GM18909 (cell line): ENCODE measurements at regions not wholly inside any gene's neighbourhood (a gene's known extent, or its start where the extent isn't known, plus 50 kb on each side); places are given as distances from the start of the nearest gene placed in this dataset.
"Not testable (repeated sequence)": the region's sequence is repeated elsewhere in the genome, so short reads cannot be mapped to it uniquely, and the experiment has no call there.

Source experiments
- ATAC-seq: cut with Tn5 transposase; IDR thresholded peaks from one replicate; pipeline ENCODE4 v1.9.1; 2021; ENCODE audit warnings: mild to moderate bottlenecking; ENCODE audit not compliant: unreplicated experiment, poor library complexity

DNA sequence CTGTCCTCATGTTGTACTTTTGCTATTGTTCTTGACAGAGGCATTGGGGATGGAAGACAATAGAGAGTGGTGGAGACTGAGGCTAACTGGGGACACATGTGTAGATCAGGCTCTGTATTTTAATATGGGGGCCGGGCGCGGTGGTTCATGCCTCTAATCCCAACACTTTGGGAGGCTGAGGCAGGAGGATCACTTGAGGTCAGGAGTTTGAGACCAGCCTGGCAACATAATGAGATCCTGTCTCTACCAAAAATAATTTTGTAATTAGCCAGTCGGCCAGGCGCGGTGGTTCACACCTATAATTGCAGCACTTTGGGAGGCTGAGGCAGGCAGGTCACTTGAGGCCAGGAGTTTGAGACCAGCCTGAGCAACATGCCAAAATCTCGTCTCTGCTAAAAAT is 72.5 kb upstream of the FOXK1 start:
- ATAC-seq, result not testable (repeated sequence)

DNA sequence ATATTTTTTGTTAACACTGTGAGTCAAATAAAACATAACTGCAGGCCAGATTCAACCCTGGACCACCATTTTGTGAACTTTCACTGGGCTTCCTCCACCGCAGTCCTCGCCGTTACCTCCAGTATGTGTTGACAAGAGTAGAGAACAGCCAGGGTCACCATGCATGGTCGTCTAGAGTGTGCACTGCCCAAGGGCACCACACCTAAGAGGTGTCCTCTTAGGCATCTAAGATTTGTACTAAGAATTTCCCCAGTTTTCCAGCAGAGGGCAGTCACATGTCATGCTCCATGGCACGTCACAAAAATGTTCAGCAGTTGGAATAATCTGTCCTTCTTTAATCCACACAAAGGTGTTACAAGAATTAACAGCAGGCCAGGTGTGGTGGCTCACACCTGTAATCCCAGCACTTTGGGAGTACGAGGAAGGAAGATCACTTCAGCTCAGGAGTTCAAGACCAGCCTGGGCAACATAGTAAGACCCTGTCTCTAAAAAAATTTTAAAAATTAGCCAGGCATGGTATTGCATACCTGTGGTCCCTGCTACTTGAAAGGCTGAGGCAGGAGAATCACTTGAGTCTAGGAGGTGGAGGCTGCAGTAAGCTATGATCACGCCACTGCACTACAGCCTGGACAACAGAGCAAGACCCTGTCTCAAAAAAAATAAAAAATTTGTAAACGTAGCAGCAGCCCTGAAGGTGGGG is 71.2 kb upstream of the FOXK1 start:
- ATAC-seq, result peak; percentile 78

DNA sequence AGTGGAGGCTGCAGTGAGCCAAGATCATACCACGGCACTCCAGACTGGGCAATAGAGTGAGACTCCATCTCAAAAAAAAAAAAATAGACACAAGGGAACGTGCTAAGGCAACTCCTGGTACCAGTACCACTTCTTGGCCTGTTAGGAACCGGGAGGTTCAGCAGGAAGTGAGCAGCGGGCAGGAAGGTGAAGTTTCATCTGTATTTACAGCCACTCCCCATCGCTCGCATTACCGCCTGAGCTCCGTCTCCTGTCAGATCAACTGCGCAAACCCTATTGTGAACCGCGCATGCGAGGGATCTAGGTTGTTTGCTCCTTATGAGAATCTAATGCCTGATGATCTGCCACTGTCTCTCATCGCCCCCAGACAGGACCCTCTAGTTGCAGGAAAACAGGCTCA is 69.9 kb upstream of the FOXK1 start:
- ATAC-seq, result no peak

DNA sequence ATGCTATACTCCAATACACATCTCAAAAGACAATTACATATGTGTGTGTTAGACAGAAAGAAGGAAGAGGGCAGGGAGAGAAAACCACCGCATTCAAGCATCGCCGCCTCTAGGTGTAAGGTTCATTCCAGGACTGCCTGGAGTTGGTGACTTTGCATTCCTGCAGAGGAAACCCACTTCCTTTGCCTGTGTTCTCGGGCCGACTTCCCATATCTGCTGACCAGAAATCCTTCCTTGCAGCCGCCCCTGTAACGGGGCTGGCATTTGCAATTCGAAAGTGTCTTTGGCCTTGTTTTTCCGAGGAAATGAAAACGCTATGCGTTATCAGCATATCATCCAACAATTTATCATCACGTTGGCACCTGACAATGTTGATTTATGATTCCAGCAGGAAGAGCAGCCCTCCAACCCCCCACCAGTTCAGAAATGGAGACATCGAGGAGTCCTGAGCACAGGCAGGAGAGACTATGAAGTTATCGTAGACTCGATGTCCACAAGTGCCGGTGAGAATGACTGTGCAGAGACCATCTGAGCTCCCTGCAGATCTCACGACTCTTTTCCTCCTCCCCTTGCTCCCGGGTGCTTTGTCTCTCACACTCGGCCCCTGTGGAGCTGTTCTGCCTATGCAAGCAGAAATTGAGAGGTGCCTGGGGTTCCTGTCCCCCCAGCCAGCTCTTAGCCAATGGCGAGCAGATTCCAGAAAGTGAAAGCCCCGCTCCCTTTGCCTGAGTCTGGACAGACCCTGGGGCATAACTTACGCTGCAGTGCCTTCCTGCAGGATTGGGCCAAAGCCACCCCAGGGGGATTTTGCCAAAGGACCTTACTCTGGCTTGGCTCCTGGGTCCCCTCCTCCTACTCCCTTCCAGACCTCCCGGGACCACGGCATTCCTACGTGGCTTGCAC is 68.9 kb upstream of the FOXK1 start:
- ATAC-seq, result no peak

DNA sequence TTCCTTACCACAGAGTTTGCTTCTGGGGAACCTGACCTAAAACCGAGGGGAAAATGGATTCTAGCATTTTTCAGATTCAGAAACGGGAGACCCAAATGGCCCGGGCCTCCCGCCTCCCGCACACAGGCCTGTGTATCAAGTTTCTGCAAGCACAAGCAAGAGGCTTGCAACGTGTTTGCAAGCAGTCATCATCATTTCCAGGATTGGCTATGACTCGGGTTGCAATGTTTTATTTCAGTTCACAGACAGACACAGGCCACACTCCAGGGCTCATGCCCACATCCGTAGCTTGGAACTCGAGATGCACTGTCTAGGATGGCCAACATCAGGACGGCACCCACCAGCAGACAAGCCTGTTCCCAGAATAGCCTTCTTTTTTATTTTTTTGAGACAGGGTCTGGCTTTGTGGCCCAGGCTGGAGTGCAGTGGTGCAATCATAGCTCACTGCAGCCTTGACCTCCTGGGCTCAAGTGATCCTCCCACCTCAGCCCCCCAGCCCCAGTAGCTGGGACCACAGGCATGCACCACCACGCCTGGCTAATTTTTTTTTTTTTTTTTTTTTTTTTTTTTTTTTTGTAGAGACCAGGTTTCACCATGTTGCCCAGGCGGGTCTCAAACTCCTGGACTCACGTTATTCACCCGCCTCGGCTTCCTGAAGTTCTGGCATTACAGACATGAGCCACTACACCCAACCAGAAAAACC is 68.1 kb upstream of the FOXK1 start:
- no peak for ATAC-seq

DNA sequence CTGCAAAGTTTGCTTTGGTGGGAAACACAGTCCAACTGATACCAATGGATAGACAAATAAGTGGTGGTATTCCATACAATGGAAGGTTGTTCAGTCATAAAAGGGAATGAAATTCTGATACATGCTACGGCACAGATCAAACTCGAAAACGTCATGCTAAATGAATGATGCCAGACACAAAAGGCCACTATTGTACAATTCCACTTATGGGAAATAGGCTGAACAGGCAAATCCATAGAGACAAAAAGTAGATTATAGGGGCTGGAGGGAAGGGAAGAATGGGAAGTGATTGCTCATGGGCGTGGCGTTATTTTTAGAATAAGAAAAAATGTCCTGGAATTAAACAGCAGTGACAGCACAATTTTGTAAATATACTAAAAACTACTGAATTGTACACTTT is 66.0 kb upstream of the FOXK1 start:
- no peak for ATAC-seq

DNA sequence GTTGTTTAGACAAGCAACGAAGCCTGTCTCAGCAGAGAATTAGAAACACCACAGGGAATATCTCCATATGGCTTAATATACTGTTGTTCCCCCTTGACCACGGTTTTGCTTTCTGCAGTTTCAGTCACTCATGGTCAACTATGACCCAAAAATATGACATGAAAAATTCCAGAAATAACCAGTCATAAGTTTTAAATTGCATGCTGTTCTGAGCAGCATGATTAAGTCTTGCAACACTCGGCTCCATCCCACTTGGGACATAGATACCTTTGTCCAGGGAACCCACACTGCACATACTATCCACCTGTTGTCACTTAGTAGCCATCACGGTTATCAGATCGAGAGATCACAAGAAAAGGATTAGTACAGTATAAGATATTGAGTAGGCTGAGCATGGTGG is 60.7 kb upstream of the FOXK1 start:
- no peak for ATAC-seq

DNA sequence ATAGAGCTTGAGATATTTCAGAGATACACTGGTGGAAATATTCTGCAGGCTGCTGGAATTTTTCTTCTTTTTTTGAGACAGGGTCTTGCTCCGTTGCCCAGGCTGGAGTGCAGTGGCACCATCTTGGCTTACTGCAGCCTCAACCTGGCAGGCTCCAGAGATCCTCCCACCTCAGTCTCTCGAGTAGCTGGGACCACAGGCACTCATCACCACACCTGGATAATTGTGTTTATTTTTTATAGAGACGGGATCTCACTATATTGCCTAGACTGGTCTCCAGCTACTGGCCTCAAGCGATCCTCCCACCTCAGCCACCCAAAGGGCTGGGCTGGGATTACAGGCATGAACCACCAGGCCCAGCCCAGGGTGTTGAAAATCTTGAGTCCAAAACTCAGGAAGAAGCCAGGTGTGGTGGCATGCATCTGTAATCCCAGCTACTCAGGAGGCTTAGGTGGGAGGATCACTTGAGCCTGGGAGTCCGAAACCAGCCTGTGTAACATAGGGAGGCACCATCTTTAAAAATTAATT is 55.7 kb upstream of the FOXK1 start:
- ATAC-seq, result no peak

DNA sequence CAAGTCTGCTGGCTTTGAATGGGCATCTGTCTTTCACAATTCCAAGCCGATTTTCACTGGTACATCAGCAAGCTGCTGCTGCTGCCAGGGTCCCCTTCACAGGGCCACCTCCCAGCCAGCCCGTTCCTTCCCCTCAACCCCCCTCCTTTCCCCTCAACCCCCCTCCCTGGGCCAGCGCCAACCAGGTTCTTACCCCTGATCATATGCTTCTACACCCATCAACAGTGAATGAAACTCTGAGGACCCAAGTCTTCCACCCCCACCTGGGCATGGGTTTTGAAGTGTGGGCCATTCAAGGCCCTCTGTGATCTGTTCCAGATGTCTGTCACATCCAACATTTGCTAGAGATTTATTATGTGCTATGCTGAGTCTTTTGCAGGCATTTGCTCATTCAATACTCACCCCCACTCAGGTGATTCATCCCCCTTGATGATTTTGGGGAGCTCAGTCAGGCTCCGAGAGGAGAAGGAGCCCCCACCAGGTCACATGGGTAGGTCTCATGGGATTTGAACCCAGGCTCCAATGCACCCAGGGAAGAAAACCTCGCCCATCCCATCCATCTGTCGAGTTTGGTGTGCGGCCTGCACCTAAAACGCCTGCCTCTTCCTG is 52.7 kb upstream of the FOXK1 start:
- no peak for ATAC-seq

DNA sequence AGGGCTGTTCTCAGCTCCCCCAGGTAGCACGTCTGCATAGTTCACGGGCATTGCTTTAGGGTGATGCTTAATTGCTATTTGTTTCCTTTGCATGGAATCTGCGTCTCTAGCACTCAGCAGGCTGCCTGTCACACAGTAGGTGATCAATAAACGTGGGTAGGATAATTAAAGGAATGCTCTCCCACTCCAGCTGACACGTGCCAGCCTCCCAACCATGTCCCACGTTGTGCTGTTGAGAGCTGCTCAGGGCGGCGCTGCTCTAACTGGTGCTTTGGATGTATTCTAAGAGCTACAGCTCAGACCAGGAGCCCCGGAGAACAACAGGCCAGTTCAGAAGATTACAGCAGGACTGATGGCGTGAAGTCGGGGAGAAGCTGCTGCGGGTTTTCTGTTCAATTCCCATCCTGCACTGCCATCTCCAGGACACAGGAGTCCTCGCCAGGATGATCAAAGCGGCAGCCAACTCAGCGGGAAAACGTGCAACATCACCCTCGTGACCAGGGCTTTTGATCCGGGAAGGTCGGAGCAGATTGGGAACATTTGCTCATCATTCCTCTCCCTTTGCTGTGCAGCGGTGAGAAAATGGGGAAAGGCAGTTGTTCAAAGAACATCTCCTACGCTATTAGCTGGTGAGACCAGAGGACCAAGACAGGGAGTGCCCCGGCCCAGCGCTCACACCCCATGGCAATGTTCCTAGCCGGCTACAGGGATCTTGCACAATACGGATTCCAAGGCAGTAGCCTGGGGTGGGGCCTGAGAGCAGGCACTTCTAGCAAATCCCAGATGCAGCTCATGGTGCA is 50.5 kb upstream of the FOXK1 start:
- ATAC-seq, result no peak
